Cardiac septum (tissue), 1 donor: ENCODE measurements at regions not wholly inside any gene's neighbourhood (a gene's known extent, or its start where the extent isn't known, plus 50 kb on each side); places are given as distances from the start of the nearest gene placed in this dataset.
"Not testable (repeated sequence)": the region's sequence is repeated elsewhere in the genome, so short reads cannot be mapped to it uniquely, and the experiment has no call there.

Source experiments
- DNase-seq: peaks from one replicate; pipeline ENCODE4 v3.0.0-alpha.2; 2020; ENCODE audit warnings: low spot score
- intact Hi-C: fragments of 100-400 bp; cut with DNase I; formaldehyde crosslinking; loops from one replicate; pipeline ENCODE4 v1.14.0; 2022
- donor health status: DM: no; HTN: no; CAD: no.

DNA sequence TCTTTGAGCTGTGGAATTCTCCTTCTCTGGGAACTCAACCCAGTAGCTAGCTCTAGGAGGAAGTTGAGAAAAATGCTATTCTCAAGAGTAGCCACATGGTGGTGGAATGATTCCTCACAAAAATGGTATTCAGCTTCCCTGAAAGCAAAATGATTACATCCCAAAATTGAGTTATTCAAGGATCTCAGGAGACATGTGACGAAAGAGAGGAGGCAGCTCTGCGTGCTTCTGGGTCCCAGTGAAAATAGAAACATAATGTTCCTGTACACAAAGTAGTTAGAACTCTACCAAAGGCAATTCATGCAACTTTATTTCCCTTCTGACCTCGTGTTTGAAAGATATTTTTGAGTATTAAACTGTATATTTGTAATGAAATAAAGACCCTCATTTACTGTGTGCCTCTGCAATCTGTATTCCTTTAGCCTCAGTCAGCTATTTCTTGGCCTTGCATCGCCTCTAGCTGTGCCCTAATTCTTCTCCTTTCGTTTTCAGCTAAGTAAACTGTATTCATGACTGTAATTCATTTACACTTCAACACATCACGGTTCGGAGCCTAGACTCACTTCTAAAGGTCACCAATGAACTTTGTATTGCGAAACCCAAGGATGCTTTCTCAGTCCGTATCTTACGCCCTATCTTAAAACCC lies 167.3 kb downstream of the FASLG start:
- no peak for DNase-seq

DNA sequence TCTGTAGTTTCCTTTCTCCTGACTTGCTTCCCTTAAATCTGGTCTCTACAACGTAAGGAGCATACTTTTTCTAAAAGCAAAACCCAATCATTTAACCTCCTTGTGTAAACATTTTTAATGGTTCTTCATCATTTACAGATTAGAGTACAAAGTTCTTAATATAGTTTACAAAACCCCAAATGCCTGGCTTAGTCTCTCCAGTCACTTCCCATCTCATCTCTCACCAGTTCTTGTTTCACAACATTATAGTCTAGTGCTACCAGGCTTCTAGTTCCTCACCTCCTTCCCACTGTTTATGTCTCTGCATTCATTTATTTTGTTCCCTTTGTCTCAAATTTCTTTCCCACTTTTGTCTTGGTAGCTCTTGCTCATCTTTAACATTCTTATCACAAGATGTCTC lies 168.4 kb downstream of the FASLG start:
- intact Hi-C loops = loop anchor here (2.0 to 10.0 kb wide), 2 partner anchors 376 to 588 kb away; no protein-coding TSS in a partner anchor
- no peak for DNase-seq

More for the DNA sequence above, 167.3 kb downstream of the FASLG start:
- intact Hi-C loops = loop anchor here (2.0 to 10.0 kb wide), 2 partner anchors 377 to 589 kb away; no protein-coding TSS in a partner anchor

DNA sequence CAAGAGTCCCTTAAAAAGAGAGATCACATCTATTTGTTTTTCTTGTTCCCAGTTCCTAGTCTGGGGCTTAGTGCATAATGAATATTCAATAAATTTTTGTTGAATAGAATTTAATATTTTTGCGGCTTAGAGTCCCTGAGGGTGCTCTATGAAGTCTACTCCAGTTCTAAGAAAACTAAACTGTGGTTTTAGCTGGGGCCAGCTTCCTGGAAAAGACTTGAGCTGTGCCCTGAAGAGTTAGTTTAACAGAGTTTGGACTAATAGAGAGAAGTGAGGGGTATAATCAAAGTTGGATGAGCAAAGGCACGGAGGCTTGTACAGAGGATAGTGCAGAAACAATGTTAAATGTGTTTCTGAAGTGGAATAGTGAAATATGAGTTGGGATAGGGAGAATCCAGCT lies 168.9 kb downstream of the FASLG start:
- intact Hi-C loops = loop anchor here (2.0 to 10.0 kb wide), 2 partner anchors 375 to 587 kb away; no protein-coding TSS in a partner anchor
- DNase-seq = no peak

DNA sequence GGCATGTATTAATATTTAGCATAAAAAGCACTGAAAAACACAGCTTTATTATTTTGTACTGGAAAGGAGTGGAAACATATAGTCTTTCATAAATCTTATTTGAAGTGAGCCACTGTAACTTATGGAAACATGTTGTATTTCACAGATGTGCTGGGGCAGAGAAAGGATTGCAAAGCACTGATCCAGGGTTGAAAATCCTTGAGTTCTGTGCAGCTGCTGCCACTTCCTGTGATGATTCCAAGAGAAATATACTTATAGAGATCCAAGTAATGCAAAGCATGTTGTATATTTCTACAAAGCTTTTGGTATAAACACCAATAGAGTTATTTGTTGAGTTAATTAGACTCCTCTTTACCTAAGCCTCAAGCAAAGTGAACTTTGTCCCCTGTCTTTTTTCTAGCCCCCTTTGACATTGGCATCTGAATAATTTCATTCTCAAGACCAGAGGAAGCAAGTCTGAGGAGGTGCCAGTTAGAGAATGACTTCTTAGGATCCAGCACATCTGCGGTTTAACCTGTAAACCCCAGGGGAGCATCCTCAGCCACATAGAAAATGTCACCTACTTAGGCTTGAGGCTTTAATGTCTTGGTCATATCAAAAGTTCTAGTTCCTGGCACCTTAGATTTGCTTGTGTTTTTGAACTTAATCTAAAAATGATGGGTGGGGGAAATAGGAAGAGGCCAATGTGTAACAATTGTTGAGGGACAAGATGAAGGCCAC lies 173.3 kb downstream of the FASLG start:
- DNase-seq = no peak
- intact Hi-C loops = no loop called here

DNA sequence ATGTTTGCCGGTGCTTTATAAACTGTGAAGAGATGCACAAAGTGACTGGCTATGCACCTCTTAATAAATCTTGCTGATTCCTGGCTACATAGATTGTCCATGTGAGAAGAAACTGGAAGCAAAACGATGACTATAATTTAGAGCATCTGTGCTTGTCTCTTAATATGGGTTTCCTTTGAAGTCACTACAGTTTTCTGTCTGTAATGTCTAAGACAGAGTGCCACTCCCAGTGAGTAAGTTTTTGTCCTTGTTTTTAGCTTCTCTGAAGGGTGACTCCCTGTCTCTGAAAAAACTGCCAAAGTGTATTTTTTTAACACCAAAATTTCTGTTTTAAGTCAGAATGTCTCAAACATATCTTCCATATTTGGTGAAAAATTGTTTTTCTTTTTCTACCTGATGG lies 175.1 kb downstream of the FASLG start:
- intact Hi-C loops = no loop called here

DNA sequence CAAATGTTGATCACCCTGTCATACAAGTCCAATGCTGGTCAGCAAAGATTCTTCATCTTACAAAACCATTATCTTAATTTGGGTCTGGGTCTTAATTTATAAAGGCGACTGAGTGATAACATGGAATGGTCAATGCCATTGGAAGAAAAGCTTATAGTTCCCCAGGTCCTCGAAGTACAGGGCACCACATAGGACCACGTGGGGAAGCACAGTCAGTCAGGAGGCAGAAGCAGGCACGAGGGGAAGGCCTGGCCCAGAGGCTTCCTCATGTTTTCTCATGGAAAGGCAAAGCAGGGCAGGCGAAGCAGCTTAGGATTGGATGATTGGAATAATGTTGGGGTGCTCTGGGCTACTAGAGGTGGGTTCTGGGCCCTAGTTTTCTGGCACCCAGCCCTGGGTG lies 175.7 kb downstream of the FASLG start:
- intact Hi-C loops = no loop called here
- DNase-seq = no peak

More for the DNA sequence above, 175.1 kb downstream of the FASLG start:
- DNase-seq = no peak

DNA sequence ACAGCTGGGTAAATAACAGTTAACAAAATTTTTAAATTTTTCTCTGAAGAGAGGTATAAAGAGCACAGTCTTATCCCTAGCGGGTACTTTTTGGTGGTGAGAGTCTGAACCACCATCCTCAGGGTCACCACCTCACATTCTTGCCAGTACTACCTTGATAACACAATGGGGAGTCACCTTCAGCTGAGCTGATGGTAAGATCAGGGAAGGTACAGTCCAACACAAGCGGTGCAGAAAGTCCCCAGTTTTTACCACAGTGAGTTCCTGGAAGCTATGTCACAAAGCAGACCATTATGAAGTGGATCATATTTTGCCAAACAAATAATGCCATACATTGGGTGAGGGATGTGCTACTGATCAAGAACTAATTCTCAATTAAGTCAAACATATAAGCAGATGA lies 176.9 kb downstream of the FASLG start:
- intact Hi-C loops = no loop called here
- no peak for DNase-seq

DNA sequence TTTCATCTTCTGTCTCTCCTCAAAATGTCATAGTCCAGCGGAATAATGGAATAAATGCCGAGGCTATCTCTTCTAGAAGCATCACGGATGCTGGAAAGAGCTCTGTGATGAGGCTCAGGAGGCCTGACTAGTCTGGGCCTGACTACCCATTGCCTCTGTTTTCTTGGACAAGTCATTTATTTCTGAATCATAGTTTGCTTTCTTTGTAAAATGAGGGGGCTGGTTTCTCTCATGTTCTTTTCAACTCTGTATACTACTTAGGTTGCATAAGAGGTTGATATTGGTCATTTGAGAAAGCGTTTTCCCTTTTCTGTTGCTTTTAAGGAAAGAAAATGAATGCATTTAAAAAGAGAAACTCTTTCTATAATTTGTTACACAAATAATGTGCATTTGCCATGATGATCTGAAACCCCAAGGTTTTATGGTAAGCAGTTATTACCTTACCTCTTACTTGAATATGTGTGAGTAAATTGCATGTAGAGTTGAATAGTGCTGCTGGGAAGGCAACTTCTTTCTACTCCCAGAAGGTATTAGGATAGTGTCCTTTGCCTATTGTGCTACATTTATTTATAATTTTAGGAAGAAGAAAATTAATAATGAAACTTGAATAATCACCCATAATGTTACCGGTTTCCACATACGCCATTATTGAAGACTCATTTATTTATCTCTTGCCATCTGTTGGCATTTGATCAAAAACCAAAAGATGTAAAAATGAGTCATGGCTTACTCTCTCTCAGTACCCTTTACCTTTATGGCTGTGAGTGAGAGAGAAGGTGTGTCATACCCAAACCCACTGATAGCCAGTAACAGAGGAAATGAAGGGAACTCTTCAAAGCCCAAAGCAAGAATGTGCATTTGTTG lies 179.1 kb downstream of the FASLG start:
- DNase-seq = no peak
- intact Hi-C loops = no loop called here

DNA sequence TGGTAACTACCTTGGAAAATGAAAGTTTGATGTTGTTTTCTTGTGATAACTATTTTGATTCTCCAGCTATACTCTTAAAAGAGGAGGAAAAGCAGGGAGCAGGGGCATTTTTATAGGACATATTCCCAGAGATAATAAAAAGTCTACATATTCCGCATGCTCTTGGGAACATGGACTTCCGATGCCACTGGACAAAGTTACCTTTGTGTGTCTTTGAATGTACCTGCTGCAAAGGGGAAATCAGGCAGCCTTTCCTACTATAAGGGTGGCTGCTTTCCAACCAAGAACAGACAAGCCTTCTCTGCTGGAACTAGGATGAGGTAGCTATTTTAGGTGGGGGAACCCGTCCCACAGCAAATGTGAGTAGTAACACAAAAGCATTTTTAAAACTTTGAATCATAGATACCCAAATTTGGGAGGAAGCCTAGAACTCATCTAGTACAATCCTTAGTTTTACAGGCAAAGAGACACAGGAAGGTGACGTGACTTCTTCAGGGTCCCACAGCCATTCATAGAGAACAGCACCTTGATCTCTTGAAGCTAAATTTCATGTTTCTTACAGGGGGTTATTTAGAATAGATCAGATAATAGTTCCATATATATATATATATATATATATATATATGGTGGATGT lies 179.9 kb downstream of the FASLG start:
- no peak for DNase-seq
- intact Hi-C loops = no loop called here

DNA sequence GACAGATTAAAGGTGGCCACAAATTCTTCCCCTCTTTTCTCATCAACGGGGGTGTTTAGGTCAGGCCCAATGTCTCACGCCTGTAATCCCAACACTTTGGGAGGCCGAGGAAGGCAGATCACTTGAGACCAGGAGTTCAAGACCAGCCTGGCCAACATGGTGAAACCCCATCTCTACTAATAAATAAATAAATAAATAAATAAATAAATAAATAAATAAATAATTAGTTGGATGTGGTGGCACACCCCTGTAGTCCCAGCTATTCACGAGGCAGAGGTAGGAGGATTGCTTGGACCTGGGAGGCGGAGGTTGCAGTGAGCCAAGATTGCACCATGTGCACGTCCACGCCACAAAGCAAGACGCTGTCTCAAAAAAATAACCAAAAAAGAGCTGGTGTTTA lies 180.7 kb downstream of the FASLG start:
- DNase-seq, intact Hi-C loops: not testable (repeated sequence)

DNA sequence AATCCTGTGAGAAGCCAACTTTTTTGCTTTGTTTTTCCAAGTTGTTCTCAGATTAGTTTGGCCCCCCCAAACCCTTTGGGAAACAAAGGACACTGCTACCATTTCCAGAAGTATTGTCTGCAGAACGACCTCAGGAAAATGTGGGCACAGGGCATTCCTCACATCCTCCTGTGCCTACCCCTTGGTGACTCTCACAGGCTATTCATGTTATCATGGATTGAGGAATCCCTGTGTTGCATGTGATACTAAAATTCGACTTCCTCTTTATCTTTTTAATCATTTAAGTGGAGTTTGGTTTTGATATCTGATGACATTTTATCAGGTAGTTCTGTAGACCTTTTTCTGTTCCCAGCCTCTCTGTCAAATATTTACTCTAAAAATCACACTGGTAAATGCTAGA lies 184.5 kb downstream of the FASLG start:
- DNase-seq = no peak
- intact Hi-C loops = no loop called here

DNA sequence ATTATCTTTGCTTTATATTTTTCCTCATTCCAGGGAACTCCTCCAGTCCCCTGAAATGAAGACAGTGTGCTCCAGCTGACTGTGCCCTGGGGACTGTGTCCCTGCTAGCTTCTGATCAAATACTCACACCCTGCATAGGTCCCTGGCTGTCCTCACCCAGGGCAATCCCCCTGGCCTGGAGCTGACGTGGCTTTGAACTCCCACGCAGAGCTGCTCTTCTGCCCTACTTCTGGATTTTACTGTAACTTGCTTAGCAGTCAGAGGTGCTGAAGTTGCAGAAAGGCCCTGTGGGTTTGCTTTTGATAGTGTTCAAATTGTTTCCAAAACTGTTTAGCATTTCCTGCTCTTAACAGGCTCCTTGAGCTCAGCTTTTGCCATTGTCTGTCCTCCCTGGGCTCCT lies 186.5 kb downstream of the FASLG start:
- no peak for DNase-seq
- intact Hi-C loops = no loop called here

DNA sequence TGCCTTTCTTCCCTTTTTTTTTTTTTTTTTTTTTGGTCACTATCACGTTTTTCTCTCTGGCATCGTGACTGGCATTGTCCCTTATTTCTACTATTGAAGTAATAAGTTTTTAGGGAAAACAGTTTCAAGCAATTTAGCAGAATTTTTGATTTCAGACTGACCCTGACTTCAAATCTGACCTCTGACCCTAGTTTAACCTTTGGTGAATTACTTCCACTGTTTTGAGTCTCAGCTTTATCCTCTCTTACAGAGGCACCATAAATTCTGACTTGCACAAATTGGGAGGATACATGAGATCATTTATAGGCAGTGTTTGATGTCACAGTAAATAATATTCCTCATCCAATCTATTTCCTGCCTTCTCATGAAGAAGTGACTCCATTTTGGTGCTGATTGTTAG lies 187.0 kb downstream of the FASLG start:
- no peak for DNase-seq
- intact Hi-C loops = no loop called here

DNA sequence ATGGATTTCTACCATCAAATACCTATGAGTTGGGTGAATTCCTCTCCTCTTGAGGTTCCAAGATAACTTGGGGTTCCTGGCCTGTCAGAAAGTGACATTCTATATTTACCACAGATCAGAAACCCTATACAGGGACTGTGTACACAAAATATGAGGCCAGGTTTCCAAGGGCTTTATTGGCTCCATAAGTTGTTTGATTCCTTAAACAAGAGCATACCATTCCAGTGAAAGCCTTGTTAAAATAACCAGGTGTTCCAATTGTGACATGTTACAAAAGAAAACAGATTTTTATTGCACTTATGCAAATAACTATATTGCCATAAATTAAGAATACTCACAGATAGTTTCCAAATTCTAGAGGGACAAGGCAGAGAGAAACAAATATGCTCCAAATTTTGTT lies 188.9 kb downstream of the FASLG start:
- intact Hi-C loops, DNase-seq: not testable (repeated sequence)

DNA sequence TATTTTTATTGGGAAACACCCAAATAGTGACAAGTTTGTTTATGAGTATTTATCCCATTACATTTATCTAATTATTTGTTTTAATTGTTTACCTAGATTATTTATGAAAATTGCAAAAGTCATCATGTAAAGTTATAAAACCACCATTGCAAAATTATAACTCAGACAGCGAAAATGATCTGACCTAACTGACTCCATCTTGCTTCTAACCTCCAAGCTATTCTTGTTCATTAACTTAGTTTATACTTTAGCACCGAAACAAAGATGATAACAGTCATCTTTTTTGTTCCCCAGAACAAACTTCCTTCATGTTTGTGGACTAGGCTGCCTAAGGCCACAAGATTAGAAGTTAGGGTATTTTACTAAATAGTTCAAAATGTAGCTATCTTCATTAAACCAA lies 190.8 kb downstream of the FASLG start:
- intact Hi-C loops = no loop called here
- no peak for DNase-seq

DNA sequence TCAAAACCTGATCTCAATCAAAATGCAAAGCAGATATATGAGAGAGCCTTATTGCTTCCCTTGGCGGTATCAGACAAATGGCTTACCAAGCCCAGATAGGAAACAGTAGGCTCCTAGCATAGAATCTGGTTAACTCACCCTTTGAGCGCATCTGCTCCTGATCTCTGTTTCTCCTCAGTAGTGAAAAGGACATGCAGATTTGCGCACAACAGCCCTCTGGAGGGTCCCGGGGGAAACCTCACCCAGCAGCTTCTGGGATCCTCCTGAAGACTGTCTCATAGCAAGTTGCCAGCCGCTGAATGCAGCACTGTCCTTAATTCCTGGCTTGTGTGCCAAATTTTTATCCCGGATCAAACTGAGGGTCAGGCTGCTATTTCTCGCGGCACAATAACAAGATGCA lies 192.2 kb downstream of the FASLG start:
- intact Hi-C loops = no loop called here
- no peak for DNase-seq

DNA sequence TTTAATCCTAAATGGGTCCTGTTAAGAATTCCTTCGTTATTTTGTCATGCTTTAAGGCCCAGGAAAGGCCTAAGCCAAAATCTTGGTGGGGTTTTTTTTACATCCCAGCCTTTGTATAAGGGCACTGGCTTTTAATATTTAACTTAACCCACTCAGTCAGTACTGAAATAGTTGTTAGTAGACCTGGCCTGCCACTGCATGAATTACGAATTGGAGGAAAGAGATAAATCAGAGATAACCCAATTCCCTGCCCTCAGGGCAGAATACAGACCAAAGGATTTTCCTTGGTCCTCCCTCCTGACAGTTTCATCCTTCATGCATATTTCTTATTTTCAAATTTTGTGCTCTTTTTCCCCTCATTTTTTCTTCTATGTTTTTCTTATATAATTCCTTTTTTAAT lies 193.0 kb downstream of the FASLG start:
- intact Hi-C loops = no loop called here

DNA sequence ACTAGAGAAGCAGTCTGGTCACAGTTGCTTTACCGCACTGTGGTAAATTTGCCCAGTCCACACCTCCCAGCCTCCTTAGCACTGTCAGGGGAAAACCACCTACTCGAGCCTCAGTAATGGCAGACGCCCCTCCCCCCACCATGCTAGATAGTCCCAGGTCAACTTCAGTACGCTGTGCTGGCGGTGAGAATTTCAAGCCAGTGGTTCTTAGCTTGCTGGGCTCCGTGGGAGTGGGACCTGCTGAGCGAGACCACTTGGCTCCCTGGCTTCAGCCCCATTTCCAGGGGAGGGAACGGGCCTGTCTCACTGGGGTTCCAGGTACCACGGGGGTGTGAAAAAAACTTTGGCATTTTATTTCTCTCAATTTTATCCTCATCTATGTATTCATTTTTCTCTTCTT lies 194.8 kb downstream of the TNFSF18 start:
- DNase-seq, intact Hi-C loops: not testable (repeated sequence)

More for the DNA sequence above, 193.0 kb downstream of the FASLG start:
- DNase-seq = no peak

DNA sequence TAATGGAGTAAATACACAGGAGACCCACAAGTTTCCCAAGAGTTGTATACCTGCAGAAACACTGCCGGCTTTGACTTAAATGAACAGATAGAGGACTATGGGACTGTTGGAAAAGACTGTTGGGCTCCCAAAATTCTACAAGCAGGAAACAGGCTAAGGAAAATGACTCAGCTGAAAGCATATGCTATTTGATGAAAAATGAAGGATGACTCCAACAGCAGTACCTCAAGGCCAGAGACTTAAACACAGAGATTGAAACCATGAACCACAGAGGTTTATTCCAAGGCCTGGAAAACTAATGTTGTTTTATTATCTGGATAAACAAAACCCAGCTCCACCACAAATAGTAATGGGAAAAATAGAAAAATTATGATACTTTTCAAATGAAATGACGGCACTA lies 187.7 kb downstream of the TNFSF18 start:
- no peak for DNase-seq
- intact Hi-C loops = no loop called here
